ENCODE measurements at regions not wholly inside any gene's neighbourhood (a gene's known extent, or its start where the extent isn't known, plus 50 kb on each side); places are given as distances from the start of the nearest gene placed in this dataset.

- no peak overlapping the region for H3K27ac ChIP-seq (ENCODE audit: extremely low read depth, low read depth, low read length)
- no peak for FAIRE-seq
- in situ Hi-C loops (cut with MboI) = no loop called here
- intact Hi-C loops (cut with micrococcal nuclease) = no loop called here
- POLR2A ChIA-PET = no interaction called here
- no peak for ATAC-seq
- H3K4me3 ChIP-seq = no peak overlapping the region
- no peaks in the 10 kb centered on the region for H3K79me2 ChIP-seq (ENCODE audit: control insufficient read depth, insufficient read depth, low read length)
- TF ChIP-seq RBM25 (IDR thresholded peaks at IDR 0.05; ENCODE audit: low read depth, low read length, severe bottlenecking) (no peak), IRF1 (CRISPR knock-in tag; IDR thresholded peaks at IDR 0.05; ENCODE audit: borderline replicate concordance) (no peak), ARID1B (IDR thresholded peaks at IDR 0.05) (no peak), HDAC3 (IDR thresholded peaks at IDR 0.05; ENCODE audit: borderline replicate concordance, partially characterized antibody) (no peak), SIN3A (IDR thresholded peaks at IDR 0.05; ENCODE audit: borderline replicate concordance in 2 of 2, control insufficient read depth in 1 of 2, low read depth in 2 of 2, low read length in 2 of 2) (no peak)
- no peak overlapping the region for H3K9ac ChIP-seq (ENCODE audit: insufficient read depth in 1 of 2, low read depth in 2 of 2, low read length in 2 of 2)
- H3K9me3 ChIP-seq (replicated peaks; ENCODE audit: control insufficient read depth, insufficient read depth, low read depth, low read length) = no peaks in the 10 kb centered on the region
- WGBS (ENCODE audit: insufficient coverage, low coverage, missing lambda C conversion rate) = 0% methylated on average over 3 of the region's 3 CpGs
- no TSS peak for BruUV-seq (replicated peaks)
- no peak overlapping the region for H3K4me2 ChIP-seq (ENCODE audit: insufficient read depth, low read length)
- H3K27me3 ChIP-seq (ENCODE audit: control insufficient read depth in 2 of 2, insufficient read depth in 2 of 2, low read length in 2 of 2) = no peaks in the 10 kb centered on the region
- H3K4me1 ChIP-seq (replicated peaks in 1 of 2; ENCODE audit: control insufficient read depth in 2 of 2, insufficient read depth in 2 of 2, low read length in 2 of 2) = no peaks in the 10 kb centered on the region
- no peaks in the 10 kb centered on the region for H3K36me3 ChIP-seq (ENCODE audit: control insufficient read depth, insufficient read depth, low read length)
- no peaks in the 10 kb centered on the region for H3K9me1 ChIP-seq (ENCODE audit: control insufficient read depth, insufficient read depth, low read length)
- no peaks in the 10 kb centered on the region for H4K20me1 ChIP-seq (replicated peaks; ENCODE audit: control insufficient read depth, insufficient read depth, low read length)
- DNase-seq (ENCODE audit: extremely low read depth in 1 of 4, low spot score in 3 of 4) = no peak
- CTCF ChIA-PET (ENCODE audit: low intra/inter-chr PET ratio) = no interaction called here
- no peak overlapping the region for H2AFZ ChIP-seq (ENCODE audit: low read depth, low read length)
Observed at GRCh38 chr9:18350036-18350435, 123.9 kb upstream of the ADAMTSL1 start.

Data from K562 (cell line).